ENCODE measurements at regions not wholly inside any gene's neighbourhood (a gene's known extent, or its start where the extent isn't known, plus 50 kb on each side); places are given as distances from the start of the nearest gene placed in this dataset.

- BruUV-seq (replicated peaks) = no TSS peak
- no peaks in the 10 kb centered on the region for H3K79me2 ChIP-seq (ENCODE audit: control insufficient read depth, insufficient read depth, low read length)
- no peaks in the 10 kb centered on the region for H3K4me1 ChIP-seq (ENCODE audit: control insufficient read depth, extremely low read depth, insufficient read depth, low read length)
- CTCF ChIA-PET = no interaction called here
- H3K9ac ChIP-seq (replicated peaks; ENCODE audit: extremely low read depth, insufficient read depth, low read length) = no peak overlapping the region
- FAIRE-seq (no peak), DNase-seq (ENCODE audit: low read depth, low spot score) (no peak)
- POLR2A ChIA-PET = no interaction called here
- intact Hi-C loops (cut with micrococcal nuclease) = no loop called here
- no peaks in the 10 kb centered on the region for H4K20me1 ChIP-seq (replicated peaks; ENCODE audit: control insufficient read depth, extremely low read depth, insufficient read depth, low read length)
- H3K4me2 ChIP-seq (ENCODE audit: insufficient read depth, low read length) = no peak overlapping the region
- H3K27me3 ChIP-seq (ENCODE audit: control insufficient read depth in 2 of 2, insufficient read depth in 2 of 2, low read length in 2 of 2) = no peaks in the 10 kb centered on the region
- no peak overlapping the region for H3K4me3 ChIP-seq (replicated peaks in 1 of 3; ENCODE audit: insufficient read depth in 1 of 3, low read depth in 1 of 3, low read length in 3 of 3)
- H3K9me1 ChIP-seq (replicated peaks; ENCODE audit: control insufficient read depth, extremely low read depth, insufficient read depth, low read length) = no peaks in the 10 kb centered on the region
- H3K27ac ChIP-seq (ENCODE audit: insufficient read depth, low read depth, low read length) = no peak overlapping the region
- H2AFZ ChIP-seq (ENCODE audit: low read depth, low read length) = no peak overlapping the region
- no peaks in the 10 kb centered on the region for H3K9me3 ChIP-seq (replicated peaks; ENCODE audit: control insufficient read depth, insufficient read depth, low read length)
- no peaks in the 10 kb centered on the region for H3K36me3 ChIP-seq (ENCODE audit: control insufficient read depth in 2 of 2, extremely low read depth in 1 of 2, insufficient read depth in 2 of 2, low read length in 2 of 2)
- dilution Hi-C loops (cut with MboI; ENCODE audit: extremely low pct_ligation_motif_present, low sequenced_read_pairs) = no loop called here
- TF ChIP-seq CTCF (IDR thresholded peaks at IDR 0.05; ENCODE audit: extremely low read depth in 1 of 2, insufficient read depth in 1 of 2, low read depth in 1 of 2, low read length in 2 of 2) (no peak), POLR2AphosphoS5 (IDR thresholded peaks at IDR 0.05; ENCODE audit: insufficient read depth, low read depth, low read length) (no peak), FOS (IDR thresholded peaks at IDR 0.05; ENCODE audit: borderline replicate concordance, insufficient read depth, low read length) (no peak), JUN (IDR thresholded peaks at IDR 0.05; ENCODE audit: borderline replicate concordance, insufficient read depth, insufficient read length, low read depth) (no peak), EZH2 (IDR thresholded peaks at IDR 0.05; ENCODE audit: borderline replicate concordance, low read depth, low read length, severe bottlenecking) (no peak), MYC (IDR thresholded peaks at IDR 0.05; ENCODE audit: low read depth, low read length) (no peak), GATA2 (IDR thresholded peaks at IDR 0.05; ENCODE audit: insufficient read depth, insufficient read length, low read depth, low read length) (no peak), POLR2A (IDR thresholded peaks at IDR 0.05; ENCODE audit: low read depth, low read length) (no peak)
- TF ChIP-seq, protein P1, sequence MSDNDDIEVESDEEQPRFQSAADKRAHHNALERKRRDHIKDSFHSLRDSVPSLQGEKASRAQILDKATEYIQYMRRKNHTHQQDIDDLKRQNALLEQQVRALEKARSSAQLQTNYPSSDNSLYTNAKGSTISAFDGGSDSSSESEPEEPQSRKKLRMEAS (IDR thresholded peaks at IDR 0.05; ENCODE audit: insufficient read depth, insufficient read length) = no peak
Measured at GRCh38 chr6:22980446-22980845, 411.1 kb downstream of the HDGFL1 start.
